Spleen (tissue), 7 donors: ENCODE measurements at regions not wholly inside any gene's neighbourhood (a gene's known extent, or its start where the extent isn't known, plus 50 kb on each side); places are given as distances from the start of the nearest gene placed in this dataset.

Experiments
- CTCF ChIP-seq, 11 experiments: fragments of 200-600 bp in 7 of 11; fragments of 450-650 bp in 4 of 11; sonication (generic) in 4 of 11; IDR thresholded peaks in 8 of 11; conservative IDR thresholded peaks in 3 of 11; 1 replicate in 7 of 11; 2 replicates in 4 of 11; pipeline versions ENCODE4 v1.4.0 to v1.8.0; 2016 to 2021; ENCODE audit warnings: antibody characterized with exemption in 11 of 11, inconsistent platforms in 4 of 11, mild to moderate bottlenecking in 1 of 11
- POLR2A ChIP-seq, 3 donors: fragments of 450-650 bp; IDR thresholded peaks; one replicate each; pipeline ENCODE4 v1.5.1; 2017; ENCODE audit warnings: antibody characterized with exemption in 3 of 3, mild to moderate bottlenecking in 1 of 3
- POLR2AphosphoS5 ChIP-seq, 3 donors: sonication (generic); formaldehyde crosslinking; IDR thresholded peaks; one replicate each; pipeline ENCODE4 v1.5.1; 2017; ENCODE audit warnings: antibody characterized with exemption in 3 of 3
- donor health status: DM: no; HTN: no; CAD: no; lungs with moderate emphysema.
- donor health status: DM: no; HTN: no; CAD: no.
- donor health status: DM: no; HTN: no; CAD: no.

- TF ChIP-seq POLR2A (IDR thresholded peaks at IDR 0.05) (no peak), CTCF (IDR thresholded peaks at IDR 0.05 in 8 of 11, conservative IDR thresholded peaks at IDR 0.05 in 3 of 11) (no peak), POLR2AphosphoS5 (IDR thresholded peaks at IDR 0.05) (no peak)
Measured at GRCh38 chr3:144351773-144352365, 380.2 kb downstream of the DIPK2A start.
